OCI-LY3 (cell line): ENCODE measurements at regions not wholly inside any gene's neighbourhood (a gene's known extent, or its start where the extent isn't known, plus 50 kb on each side); places are given as distances from the start of the nearest gene placed in this dataset.

Source experiments
- EZH2phosphoT487 ChIP-seq: fragments of 200-600 bp; shearing (Covaris generic); IDR thresholded peaks from 2 replicates; pipeline ENCODE4 v1.6.1; 2018; ENCODE audit warnings: antibody characterized with exemption, mixed run types, low read depth
- TF ChIP-seq, protein P1 (sequence below): fragments of 200-600, 300-600 bp; sonication (generic); IDR thresholded peaks from 2 replicates; pipeline ENCODE4 v1.5.1; 2014; ENCODE audit warnings: antibody characterized with exemption, low read length, low read depth

DNA sequence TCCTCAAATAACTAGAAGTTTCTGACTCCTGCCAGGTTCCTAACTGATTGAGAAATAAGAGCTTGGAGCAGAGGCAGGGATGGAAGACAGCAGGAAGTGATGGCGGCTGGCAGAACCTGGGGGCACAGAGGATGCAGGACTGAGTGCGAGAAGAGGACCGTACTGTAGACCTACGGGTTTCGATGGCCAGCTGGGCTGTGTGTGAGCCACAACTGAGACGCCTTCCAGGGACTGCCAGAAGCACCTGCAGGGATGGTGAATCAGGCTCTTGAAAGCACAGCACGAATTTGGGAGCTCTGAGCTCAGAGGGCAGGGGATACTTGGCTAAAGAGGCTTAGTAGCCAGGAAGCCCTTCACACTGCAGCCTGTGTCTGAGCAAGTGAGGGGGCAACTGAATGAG is 165.6 kb downstream of the ABHD5 start:
- TF ChIP-seq, protein P1, sequence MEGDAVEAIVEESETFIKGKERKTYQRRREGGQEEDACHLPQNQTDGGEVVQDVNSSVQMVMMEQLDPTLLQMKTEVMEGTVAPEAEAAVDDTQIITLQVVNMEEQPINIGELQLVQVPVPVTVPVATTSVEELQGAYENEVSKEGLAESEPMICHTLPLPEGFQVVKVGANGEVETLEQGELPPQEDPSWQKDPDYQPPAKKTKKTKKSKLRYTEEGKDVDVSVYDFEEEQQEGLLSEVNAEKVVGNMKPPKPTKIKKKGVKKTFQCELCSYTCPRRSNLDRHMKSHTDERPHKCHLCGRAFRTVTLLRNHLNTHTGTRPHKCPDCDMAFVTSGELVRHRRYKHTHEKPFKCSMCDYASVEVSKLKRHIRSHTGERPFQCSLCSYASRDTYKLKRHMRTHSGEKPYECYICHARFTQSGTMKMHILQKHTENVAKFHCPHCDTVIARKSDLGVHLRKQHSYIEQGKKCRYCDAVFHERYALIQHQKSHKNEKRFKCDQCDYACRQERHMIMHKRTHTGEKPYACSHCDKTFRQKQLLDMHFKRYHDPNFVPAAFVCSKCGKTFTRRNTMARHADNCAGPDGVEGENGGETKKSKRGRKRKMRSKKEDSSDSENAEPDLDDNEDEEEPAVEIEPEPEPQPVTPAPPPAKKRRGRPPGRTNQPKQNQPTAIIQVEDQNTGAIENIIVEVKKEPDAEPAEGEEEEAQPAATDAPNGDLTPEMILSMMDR, result no peak
- no peak for TF ChIP-seq EZH2phosphoT487
